GM12865 (cell line): ENCODE measurements at regions not wholly inside any gene's neighbourhood (a gene's known extent, or its start where the extent isn't known, plus 50 kb on each side); places are given as distances from the start of the nearest gene placed in this dataset.

Experiments
- DNase-seq: peaks from one replicate; pipeline ENCODE4 v3.0.0; 2010; ENCODE audit warnings: low read depth
- H3K4me3 ChIP-seq: 2 replicates; pipeline ENCODE4 v1.5.1; 2011; ENCODE audit warnings: mild to moderate bottlenecking, low read depth, low read length, control low read depth
- TF ChIP-seq, protein P1 (sequence below): IDR thresholded peaks from 2 replicates; pipeline ENCODE4 v1.5.1; 2011; ENCODE audit warnings: low read length, control low read depth, low read depth, inconsistent platforms; ENCODE audit not compliant: insufficient read depth; ENCODE audit errors: missing control alignments

DNA sequence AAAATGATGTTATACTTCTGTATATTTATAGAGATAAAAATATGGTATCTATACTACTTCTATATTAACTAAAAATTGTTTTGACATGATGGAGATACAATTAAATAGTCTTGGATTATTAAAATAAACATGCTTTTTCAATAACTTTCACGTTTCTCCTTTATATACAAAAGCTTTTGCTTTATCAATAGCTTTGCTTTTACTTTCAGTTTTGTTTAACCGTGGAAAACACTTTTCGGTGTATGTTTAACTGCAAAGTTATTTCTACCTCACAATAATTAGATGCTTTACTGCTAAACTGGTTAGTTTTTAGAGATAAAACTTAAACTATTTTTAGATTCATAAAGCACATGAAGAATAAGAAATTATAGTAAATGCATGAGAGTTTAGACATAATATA is 432.1 kb upstream of the PCDH15 start:
- TF ChIP-seq, protein P1, sequence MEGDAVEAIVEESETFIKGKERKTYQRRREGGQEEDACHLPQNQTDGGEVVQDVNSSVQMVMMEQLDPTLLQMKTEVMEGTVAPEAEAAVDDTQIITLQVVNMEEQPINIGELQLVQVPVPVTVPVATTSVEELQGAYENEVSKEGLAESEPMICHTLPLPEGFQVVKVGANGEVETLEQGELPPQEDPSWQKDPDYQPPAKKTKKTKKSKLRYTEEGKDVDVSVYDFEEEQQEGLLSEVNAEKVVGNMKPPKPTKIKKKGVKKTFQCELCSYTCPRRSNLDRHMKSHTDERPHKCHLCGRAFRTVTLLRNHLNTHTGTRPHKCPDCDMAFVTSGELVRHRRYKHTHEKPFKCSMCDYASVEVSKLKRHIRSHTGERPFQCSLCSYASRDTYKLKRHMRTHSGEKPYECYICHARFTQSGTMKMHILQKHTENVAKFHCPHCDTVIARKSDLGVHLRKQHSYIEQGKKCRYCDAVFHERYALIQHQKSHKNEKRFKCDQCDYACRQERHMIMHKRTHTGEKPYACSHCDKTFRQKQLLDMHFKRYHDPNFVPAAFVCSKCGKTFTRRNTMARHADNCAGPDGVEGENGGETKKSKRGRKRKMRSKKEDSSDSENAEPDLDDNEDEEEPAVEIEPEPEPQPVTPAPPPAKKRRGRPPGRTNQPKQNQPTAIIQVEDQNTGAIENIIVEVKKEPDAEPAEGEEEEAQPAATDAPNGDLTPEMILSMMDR = no peak
- no peak for DNase-seq
- peak overlapping the region; percentile 8; the same call in 1 of the 2 replicates for H3K4me3 ChIP-seq

DNA sequence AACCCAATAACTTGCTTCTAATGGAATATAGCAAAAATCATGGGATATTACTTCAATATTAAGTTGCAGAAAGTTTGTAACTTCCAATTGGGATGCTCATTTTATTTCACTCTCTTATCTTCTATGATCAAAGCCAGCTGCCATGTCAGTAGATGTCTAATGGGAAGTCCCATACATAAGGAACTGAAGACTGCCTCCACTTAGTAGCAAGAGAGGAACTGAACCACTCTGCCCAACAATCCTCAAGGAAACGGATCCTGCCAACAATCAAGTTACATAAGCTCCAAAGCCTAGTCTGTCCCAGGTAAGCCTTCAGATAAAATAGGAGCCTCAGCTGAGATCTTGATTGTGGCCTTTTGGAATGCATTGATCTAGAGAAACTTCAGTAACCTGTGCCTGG is 431.5 kb upstream of the PCDH15 start:
- TF ChIP-seq, protein P1 = no peak
- H3K4me3 ChIP-seq = no peak overlapping the region
- no peak for DNase-seq

DNA sequence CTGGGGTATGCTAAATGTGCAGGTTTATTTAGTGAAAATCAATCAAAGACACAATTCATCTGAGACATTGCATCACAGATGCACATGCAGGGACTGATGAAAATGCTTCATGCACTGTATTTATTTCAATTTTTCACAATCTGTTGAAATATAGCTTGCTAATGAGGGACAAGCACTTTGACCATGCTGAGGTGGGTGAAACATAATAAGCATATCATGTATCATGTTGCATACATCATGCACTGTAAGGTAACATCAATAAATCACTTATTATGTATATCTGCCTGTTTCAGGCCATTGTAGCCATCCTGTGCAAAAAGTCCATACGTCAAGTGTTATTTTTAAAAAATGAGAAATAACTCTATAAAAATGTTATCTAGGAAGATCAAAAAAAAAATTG is 426.9 kb upstream of the PCDH15 start:
- TF ChIP-seq, protein P1 = no peak
- H3K4me3 ChIP-seq = no peak overlapping the region
- no peak for DNase-seq

GRCh38 chr10:55224007-55224781 is 423.2 kb upstream of the PCDH15 start:
- peak; percentile 1 for DNase-seq
- no peak overlapping the region for H3K4me3 ChIP-seq
- TF ChIP-seq, protein P1 = no peak

GRCh38 chr10:55223352-55223751 is 422.3 kb upstream of the PCDH15 start:
- H3K4me3 ChIP-seq = no peak overlapping the region
- TF ChIP-seq, protein P1 = no peak
- DNase-seq = no peak

DNA sequence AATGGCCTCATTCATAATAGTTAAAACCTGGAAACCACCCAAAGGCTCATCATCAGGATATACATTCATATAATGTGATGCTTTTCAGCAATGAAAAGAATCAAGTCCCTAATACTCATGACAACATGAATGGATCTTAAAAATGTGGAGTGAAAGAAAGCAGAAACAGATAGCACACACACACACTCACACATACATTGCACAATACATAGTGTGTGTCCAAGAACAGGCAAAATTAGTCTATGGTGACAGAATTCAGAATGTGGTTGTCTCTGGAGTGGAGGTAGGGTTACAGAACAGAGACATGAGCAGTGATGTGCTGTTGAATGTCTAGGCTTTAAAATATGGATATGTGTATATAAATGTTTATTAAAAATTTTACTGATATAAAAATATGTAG is 419.9 kb upstream of the PCDH15 start:
- TF ChIP-seq, protein P1 = no peak
- H3K4me3 ChIP-seq = no peak overlapping the region
- DNase-seq = no peak

- no peak for DNase-seq
- H3K4me3 ChIP-seq = no peak overlapping the region
- TF ChIP-seq, protein P1 = no peak
These were observed 414.7 kb upstream of the PCDH15 start for GRCh38 chr10:55215699-55216098.
